Activated CD8-positive, alpha-beta memory T cell treated with anti-CD3 and anti-CD28 coated beads, Interleukin-2, amount 50 U/mL, for 24 hours (primary cell): ENCODE measurements at regions not wholly inside any gene's neighbourhood (a gene's known extent, or its start where the extent isn't known, plus 50 kb on each side); places are given as distances from the start of the nearest gene placed in this dataset.
"Not testable (repeated sequence)": the region's sequence is repeated elsewhere in the genome, so short reads cannot be mapped to it uniquely, and the experiment has no call there.

ENCODE experiments used
- DNase-seq: peaks from one replicate; pipeline ENCODE4 v3.0.0-alpha.2; 2020; ENCODE audit errors: extremely low read depth

DNA sequence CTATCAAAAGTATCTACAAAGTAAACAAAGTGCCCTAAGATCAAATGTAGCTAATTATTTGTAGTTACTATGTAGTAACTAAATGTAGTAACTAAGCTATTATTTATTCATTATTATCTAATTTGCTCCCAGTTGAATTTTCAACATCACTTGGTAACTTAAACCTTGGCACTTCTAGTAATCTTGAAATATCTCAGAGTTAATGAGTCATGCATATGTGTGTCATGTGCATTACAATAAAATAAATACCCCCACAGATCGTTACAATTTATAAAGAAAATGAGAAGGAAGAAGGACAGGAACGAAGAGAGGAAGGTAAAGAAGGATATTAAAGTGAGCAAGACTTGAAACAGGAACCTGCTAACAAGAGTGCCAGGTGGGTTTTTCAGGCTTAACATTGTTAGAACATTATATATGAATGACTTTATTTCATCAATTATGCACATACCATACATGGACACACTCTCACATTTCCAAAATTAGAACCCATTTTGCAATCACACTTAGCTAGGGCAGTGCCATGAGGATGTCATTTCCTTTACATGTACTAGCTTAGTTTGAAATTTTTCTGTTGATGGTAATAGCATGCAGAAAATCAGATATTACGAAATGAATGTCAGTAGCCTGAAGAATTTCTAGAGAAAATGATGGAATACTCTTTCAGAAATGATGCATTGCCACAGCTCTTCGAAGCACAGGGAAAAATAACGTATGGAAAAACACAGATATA, 1670.4 kb upstream of the AGA start:
- no peak for DNase-seq

DNA sequence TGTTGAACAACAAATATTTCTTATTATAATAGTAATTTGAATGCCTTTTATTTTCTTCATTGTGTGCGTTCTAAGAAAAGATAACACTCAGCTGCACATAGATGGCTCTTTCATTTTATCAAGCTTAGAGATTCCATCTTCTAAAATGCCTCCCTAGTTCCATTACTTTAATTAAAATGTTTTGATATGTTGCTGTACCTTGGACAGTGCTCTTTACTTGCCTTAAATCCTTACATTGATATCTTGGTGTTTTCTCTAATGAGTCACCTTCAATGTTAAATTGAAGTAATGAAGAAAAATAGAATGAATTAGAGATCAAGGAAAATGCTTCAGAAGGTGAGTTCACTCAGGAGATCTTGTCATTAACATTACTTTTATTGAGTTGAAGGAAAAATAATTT, 1672.4 kb upstream of the AGA start:
- DNase-seq: no peak

DNA sequence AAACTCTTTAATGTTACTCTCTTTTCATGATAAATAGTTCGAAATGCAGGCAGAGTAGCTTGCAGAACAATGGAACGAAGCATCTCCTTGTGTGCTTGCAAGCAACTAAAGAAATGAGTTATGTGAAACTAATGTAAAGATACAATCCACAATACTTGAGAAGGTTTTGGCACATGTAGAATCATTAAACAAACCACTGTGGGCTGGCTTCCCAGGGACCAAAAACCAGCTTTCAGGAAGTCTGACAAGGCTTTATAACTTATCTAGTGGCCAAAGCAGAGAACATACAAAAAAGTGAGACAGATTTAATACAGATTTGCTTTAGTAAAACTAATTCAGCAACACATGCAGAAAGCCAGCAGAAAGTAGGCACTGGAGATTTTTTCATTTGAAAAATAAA, 1673.8 kb upstream of the AGA start:
- DNase-seq: no peak

DNA sequence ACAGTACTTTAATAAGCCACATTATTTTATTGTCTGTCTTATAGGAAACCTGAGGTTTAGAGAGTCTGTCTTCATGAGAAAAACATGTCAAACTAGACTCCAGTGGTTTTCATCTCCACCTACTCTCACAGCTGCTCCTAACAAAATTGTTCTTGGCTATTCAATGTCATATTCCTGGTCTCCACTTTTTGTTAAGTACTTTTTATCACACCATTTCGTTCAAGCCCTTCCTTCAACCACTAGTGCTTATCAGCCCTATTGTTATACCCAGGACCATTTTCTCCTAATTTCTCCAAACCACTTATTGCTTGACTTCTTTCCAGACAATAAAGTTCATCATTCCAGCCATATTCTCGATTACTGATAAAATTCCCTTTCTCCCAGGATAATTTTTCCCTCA, 1674.3 kb upstream of the AGA start:
- no peak for DNase-seq

DNA sequence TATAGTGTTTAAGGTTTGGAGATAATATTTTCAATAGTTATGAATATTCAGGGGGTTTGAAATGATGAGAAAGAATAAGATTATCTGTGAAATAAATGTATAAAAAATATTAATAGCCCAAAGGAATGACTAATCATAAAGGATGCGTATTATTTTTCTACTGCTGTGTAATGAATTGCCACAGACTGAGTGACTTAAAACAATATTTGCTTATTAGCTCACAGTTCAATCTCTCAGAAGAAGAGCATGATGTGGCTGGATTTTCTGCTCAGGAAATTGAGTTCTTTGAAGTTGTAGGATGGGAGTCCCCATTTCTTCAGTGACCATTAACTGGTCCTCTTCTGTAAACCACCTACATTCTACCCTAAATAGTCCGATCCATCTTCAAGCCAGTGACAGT, 1680.8 kb upstream of the AGA start:
- DNase-seq: no peak

DNA sequence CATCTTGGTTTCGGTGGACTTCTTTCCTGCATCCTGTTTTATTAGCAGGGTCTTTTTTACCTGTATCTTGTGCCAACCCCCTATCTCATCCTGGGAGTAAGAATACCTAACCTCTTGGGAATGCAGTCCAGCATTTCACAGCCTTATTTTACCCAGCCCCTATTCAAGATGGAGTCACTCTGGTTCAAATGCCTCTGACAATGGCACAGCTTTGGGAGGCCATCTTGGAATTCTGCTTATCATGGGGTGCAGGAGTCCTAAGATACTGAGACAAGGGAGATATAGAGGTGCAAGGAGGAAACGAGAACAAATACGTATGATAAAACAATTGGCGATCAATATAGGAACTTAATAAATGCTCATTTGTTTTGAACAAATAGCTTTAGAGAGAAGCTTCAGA, 1682.2 kb upstream of the AGA start:
- DNase-seq: no peak

DNA sequence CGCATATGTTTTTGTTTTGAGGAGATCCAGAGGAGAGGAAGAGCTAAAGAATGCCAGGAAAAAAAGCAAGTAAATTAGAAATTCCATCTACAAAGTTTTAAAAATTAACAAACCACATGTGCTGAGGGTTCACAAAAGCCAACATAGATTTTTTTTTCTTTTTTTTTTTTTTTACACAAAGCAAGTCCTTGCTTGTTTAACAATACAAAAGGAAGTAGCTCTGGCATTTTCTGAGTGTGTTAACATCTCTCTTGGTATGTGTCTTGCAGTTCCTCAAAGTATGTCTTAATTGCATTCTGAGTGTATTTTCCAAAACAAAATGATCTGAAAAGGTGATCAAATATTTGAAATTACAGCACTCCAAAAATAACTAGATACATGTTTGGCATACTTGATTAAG, 1682.7 kb upstream of the AGA start:
- DNase-seq: no peak

DNA sequence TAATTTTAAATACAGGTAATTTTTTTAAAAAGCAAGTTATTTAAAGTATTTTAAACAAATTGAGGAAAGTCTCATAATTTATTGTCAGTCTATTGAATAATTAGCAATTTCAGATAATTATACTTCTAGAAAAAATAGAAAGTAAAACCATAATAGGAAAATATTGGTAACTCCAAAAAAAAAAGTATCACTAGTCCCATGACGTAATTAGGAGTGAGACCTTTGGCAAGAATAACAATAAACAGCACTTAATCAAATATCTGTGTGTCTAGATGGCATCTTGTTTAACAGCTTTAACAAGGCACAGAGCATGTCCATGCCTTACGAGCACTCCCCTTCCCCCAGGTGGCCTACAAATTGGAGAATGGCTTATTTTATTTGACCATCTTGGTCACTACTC, 1683.6 kb upstream of the AGA start:
- DNase-seq: no peak

DNA sequence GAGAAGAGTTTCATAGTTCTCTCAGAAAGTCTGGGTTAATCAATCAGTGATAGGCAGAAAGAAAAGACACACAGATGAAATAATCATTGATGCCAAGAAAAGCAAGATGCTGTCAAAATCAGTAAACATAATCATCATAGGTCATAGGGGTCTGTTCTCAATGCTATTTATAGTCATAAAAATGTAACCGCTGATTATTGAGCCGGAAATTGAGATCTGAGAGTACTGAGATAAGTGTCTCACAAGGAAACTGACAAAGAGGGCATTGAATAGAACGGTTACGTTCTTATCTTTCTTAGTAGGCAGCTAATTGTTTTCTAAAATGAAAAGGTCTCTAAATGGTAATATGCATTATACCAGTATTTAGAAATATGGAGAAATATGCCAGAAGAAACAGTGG, 1686.1 kb upstream of the AGA start:
- DNase-seq: no peak

DNA sequence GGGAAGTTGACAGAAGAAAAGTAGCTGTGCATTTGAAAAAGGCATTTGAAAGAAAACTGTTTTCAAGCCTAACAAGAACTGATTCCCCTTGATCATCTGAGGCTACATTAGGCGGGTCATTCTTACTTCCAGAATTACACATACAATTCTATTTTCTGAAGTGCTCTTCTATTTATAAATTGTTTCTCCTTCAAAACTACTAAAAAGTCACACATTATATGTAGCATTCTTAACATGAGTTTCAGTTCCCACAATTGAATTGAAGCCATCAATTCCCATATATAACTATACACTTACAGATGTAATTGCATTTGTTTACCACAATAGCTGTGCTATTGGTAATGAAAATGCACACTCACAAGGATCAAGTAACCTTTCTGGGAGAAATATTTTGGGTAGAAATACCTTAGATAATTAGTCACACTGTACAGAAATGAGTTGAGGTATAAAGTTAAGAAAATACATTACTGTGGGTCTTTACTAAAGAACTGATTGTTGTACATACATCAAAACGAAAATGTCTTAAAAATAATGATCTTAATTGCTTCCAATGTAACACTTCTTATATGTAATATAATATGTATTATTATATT, 1688.0 kb upstream of the AGA start:
- no peak for DNase-seq

DNA sequence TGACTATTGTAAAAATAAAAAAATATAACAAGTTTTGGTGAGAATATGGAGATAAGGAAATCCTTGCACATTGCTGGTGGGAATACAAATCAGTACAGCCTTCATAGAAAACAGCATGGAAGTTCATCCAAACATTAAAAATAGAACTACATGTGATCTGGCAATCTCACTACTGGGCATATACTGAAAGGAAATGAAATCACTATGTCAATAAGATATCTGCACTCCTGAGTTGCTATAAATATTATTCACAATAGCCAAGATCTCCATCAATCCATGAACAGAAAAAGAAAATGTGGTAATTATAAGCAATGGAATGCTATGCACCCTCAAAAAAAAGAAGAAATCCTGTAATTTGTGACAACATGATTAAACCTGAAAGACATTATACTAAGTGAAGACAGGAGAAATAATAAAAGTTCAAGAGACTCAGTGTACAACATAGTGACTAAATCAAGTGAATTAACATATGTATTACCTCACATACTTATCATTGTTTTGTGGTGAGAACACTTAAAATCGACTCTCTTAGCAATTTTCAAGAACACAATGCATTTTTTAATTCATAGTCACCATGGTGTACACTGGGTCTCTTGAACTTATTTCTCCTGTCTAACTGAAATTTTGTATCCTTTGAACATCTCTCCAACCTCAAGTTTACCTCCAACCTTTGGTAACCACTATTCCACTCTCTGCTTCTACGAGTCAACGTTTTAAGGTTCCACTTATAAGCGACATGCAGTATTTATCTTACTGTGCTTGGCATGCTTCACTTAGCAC, 1703.7 kb upstream of the AGA start:
- no peak for DNase-seq

DNA sequence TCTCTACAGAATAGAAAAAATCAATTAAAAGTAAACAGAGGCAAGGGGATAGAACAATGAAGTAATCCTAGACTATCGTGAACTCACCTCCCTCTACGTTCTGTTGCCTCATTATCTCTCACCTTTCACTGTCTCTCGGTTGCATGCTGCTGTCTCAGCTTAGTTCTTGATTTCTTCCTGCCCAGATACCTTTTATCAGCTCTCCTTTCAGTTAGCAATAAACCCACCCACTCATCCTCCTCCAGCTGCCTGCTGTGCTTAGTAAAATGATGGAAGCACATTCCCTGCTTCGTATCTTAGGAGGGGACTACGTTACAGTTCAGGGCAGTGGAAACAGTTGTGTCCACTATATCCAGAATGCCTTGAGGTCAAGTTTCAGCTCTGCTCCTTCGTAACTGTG, 1709.5 kb upstream of the AGA start:
- no peak for DNase-seq

DNA sequence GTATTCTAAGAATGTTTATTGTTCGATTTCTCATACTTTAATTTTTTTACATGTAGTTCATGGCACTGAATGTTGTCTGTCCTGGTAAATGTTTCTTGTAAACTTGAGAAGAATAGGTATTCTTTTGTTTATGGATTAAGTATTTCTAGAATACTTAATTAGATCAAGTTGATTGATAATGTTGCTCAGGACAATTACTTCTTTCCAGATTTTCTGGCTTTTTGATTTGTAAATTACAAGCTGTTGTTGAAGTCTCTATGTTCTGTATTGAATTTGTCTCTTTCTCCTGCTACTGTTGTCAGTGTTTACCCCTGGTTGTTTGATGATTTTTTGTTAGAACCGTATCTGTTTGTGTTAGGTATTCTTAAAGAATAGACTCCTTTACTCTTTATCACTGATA, 1720.9 kb upstream of the AGA start:
- no peak for DNase-seq

DNA sequence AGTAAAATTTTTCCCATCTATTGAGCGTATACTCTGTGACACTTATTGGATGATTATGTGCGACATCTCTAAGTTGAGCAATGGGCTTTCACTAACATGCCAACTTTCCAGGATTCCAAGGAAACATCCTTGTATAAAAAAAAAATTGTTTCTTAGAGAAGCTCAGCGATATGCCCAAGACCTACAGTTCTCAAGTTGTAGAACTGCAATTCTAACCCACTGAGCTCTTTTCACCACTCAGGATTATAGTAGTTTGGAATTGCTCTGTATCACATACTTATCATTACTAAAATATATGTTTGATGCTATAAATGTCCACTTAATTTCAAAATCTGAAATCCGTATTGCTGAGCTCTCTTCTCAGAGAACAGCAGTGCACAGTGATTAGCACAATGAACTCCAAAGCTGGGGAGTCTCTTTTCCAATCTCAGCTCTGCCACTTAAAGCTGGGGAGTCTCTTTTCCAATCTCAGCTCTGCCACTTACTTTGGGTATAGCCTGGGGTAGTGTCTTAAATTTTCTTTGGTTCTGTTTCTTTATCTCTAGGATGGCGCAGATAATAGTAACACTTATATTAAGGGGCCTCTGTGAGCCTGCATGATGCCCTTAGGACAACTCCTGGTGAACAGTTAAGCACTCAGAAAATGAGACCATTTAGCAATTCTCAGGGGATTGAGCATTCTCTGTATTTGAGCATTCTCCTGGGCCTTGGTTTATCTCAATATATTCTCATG, 1722.2 kb upstream of the AGA start:
- DNase-seq: no peak

DNA sequence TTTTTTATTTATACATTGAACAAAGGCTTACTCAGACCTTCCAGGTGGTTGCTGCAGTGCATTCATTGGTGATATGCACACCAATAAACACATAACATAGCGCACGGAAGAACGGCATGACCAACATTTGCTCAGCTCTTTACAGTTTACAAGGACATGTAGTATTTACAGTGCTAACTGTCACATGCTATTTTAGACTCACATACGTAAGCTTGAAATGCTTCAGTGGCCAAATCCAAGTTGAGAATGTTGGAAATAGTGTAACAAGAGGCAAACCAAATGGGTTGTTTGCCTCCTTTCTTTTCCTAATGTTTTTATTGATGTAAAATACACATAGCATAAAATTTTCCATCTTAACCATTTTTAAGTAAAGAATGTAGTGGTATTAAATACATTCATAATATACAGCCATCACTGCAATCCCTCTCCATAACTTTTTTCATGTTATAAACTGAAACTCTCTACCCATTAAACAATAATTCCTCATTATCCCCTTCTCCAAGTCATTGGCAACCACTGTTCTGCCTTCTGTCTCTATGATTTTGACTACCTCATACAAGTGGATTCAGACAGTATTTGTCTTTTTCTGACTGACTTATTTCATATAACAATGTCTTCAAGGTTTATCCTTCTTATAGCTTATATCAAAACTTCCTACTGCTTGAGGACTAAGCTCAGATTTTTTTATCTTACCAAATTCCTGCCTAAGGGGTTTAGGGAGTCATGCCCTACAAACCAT, 1722.9 kb upstream of the AGA start:
- DNase-seq: no peak

DNA sequence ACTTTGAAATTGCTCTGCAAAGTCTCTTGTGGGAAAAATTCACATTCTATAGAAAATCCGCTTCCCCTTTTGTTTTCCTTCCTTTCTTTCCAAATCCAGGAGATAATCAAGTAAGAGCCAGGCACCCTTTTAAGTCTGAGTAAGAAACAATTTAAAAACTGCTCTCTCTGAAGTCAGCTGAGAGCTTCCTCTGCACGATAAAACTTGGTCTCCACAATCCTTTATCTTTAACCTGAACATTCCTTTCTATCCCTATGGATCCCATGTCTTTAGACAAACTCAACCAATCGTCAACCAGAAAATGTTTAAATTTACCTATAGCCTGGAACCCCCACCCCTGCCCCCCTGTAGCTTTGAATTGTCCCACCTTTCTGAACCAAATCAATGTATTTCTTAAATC, 1723.6 kb upstream of the AGA start:
- no peak for DNase-seq

DNA sequence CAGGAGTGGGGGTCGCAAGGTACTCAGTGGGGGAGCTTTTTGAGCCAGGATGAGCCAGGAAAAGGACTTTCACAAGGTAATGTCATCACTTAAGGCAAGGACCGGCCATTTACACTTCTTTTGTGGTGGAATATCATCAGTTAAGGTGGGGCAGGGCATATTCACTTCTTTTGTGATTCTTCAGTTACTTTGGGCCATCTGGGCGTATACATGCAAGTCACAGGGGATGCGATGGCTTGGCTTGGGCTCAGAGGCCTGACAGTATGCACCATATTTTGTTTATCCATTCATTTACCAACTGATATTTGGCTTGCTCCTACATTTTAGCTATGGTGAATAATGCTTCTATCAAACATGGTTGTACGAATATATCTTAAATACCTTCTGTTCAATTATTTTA, 1728.1 kb upstream of the AGA start:
- DNase-seq: not testable (repeated sequence)

DNA sequence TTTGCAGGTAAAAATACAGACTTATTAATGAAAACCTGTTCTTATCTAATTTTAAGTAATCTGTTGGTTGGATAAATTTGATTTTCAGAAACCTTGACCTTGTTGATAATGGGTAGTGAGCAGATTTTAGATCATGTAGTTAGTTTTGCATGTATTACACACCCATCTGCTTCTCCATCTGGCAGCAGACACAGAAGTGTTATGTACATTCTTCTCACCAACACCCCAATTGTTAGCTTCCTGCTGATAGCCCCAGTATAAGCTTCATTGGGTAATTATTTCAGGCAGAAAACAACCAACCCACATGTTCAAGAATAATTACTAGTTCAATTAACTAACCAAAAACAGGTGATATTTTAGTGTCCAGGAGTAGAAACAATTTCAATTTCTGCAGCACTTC, 1740.5 kb upstream of the AGA start:
- no peak for DNase-seq

DNA sequence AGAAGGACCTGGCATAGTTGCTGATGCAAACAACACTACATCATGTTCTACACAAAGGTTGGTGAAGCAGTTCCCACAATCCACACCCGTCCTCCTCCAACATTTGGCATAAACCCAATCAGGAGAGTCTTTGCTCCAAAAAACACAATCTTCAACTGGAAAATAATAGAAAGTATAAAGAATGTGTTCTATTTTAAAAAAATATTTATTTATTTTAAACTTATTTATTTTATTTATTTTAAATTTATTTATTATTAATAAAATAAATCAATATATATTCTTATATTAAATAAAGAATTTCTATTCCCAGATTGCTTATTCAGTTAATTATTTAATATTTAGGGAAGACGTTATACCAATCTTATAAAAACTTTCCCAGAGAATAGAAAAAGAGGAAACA, 1753.7 kb upstream of the AGA start:
- DNase-seq: no peak

DNA sequence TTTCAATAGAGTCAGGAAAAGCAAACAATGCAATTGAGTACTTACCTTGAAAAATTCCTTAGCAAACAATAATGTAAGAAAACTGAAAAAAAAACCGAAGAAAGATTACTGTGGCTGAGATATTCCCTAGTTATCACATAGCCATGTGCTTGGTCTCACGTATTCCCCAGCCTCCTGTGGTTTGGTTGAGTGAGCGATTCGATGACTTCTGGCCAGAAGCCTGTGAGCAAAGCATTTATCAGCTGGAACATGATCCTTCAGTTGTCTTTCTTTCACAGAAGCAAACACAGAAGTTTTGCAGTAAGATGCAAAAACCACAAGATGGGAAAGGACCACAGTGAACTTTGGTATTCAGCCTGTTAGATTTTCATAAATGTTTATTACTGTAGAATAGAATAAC, 1754.3 kb upstream of the AGA start:
- no peak for DNase-seq

DNA sequence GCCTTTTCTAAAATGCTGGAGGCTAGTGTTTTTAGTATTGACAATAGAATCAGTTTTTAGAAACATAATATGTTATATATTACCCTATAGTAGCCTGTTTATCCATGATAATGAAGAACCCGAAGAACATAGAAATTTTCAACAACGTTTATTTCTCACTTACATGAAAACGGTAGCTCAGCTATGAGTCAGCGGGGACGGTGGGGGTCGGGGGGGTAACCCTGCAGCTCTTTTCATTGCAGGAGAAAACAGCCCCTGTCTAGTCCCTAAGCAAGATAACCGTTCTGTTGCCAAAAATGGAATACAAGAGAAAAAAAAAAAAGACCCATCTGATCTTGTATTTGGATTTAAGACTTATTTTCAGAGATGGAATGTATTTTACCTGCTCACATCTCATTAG, 1758.4 kb upstream of the AGA start:
- DNase-seq: no peak

DNA sequence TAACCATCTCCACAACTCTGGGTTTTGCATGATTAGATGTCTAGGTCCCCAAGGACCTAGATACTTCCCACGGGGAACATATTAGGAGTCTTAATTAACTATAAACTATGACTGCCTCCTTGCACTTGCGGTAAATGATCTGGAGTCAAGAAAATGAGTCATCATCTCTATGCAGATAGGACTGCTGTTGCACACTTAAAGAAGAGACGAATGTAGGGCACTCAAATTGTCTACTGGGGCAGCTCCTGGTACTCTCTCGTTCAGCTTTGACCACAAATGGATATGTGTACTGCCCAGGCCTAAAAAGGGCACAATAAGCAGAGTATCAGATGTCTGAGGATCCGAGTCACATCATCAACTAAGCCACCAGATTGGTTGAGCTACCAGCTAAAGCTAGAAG, 1783.4 kb upstream of the AGA start:
- no peak for DNase-seq
